Mucosa of rectum (tissue), 2 donors: ENCODE measurements at regions not wholly inside any gene's neighbourhood (a gene's known extent, or its start where the extent isn't known, plus 50 kb on each side); places are given as distances from the start of the nearest gene placed in this dataset.
"Not testable (repeated sequence)": the region's sequence is repeated elsewhere in the genome, so short reads cannot be mapped to it uniquely, and the experiment has no call there.

Experiments used
- H3K27ac ChIP-seq, 2 donors: one replicate each; pipeline ENCODE4 v1.7.0; 2013; ENCODE audit warnings: inconsistent platforms in 2 of 2, low read depth in 2 of 2, low read length in 2 of 2
- H3K27me3 ChIP-seq, 2 donors: one replicate each; pipeline ENCODE4 v1.7.0; 2013; ENCODE audit warnings: low read length in 2 of 2; ENCODE audit not compliant: control insufficient read depth in 2 of 2, insufficient read depth in 2 of 2
- H3K36me3 ChIP-seq, 2 donors: one replicate each; pipeline ENCODE4 v1.7.0; 2013; ENCODE audit warnings: low read length in 2 of 2; ENCODE audit not compliant: control insufficient read depth in 2 of 2, insufficient read depth in 2 of 2
- H3K4me1 ChIP-seq, 2 donors: one replicate each; pipeline ENCODE4 v1.7.0; 2013; ENCODE audit warnings: low read length in 2 of 2, mild to moderate bottlenecking in 1 of 2; ENCODE audit not compliant: control insufficient read depth in 2 of 2, insufficient read depth in 2 of 2
- H3K4me3 ChIP-seq, 2 donors: one replicate each; pipeline ENCODE4 v1.7.0; 2013; ENCODE audit warnings: low read length in 2 of 2
- H3K9ac ChIP-seq, 2 donors: one replicate each; pipeline ENCODE4 v1.7.0; 2013; ENCODE audit warnings: low read length in 2 of 2, low read depth in 1 of 2, mild to moderate bottlenecking in 1 of 2
- H3K9me3 ChIP-seq, 2 donors: one replicate each; pipeline ENCODE4 v1.7.0; 2013; ENCODE audit warnings: low read length in 2 of 2; ENCODE audit not compliant: control insufficient read depth in 2 of 2
- donor health status: healthy.
- donor health status: Normal muscosa, but diverticular disease.

DNA sequence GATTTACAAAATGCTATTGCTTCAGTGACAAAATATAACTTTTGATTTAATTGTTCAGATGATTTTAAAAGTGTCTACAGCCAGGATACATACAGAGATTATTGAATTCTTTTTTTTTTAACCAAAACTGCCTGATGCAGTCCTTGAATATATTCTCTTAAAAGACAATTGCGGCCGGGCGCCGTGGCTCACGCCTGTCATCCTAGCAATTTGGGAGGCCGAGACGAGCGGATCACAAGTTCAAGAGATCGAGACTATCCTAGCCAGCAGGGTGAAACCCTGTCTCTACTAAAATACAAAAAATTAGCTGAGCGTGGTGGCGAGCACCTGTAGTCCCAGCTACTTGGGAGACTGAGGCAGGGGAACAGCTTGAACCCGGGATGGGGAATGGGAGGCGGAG is 497.0 kb upstream of the FSIP2 start:
- Histone ChIP-seq H3K27me3 (no peaks in the 10 kb centered on the region), H3K27ac (no peak overlapping the region), H3K4me3 (no peak overlapping the region), H3K36me3 (no peaks in the 10 kb centered on the region), H3K9me3 (no peaks in the 10 kb centered on the region), H3K4me1 (no peaks in the 10 kb centered on the region), H3K9ac (no peak overlapping the region)

DNA sequence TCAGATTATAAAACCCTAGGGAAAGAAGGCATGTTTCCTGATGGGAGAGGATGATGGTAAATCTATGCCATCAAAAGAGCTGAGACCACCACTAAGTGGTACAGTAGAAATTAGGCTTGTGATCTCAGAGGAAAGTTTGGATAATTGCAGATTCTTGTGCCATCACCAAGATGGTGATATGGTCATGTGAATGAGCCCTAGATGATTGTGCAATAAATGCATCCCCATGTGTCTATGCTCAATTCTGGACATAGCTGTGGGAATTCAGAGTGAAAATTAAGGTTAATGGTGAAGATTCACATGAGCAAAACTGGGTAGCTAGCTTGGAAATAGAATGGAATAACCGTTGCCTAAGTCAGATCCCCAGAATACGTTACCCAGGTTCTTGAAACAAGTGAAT is 496.1 kb upstream of the FSIP2 start:
- H3K9ac ChIP-seq = no peak overlapping the region
- no peak overlapping the region for H3K4me3 ChIP-seq
- H3K27ac ChIP-seq = no peak overlapping the region
- H3K9me3 ChIP-seq = no peaks in the 10 kb centered on the region
- H3K4me1 ChIP-seq = no peaks in the 10 kb centered on the region
- H3K36me3 ChIP-seq = no peaks in the 10 kb centered on the region
- no peaks in the 10 kb centered on the region for H3K27me3 ChIP-seq

DNA sequence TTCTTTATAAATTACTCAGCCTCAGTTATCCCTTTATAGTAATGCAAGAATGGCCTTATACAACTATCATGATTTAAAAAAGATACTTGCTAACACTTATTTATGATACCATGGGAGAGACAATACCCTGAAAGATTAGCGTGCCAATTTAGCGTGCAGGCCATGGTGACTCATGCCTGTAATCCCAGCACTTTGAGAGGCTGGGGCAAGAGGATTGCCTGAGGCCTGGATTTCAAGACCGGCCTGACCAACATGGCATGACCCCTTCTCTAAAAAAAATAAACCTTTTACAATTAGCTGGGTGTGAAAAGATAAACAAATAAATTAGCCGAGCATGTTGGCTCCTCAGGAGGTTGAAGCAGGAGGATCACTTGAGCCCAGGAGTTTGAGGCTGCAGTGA is 493.4 kb upstream of the FSIP2 start:
- Histone ChIP-seq H3K4me3 (no peak overlapping the region), H3K9ac (no peak overlapping the region), H3K27ac (no peak overlapping the region), H3K4me1 (no peaks in the 10 kb centered on the region), H3K9me3 (no peaks in the 10 kb centered on the region), H3K27me3 (no peaks in the 10 kb centered on the region), H3K36me3 (no peaks in the 10 kb centered on the region)

DNA sequence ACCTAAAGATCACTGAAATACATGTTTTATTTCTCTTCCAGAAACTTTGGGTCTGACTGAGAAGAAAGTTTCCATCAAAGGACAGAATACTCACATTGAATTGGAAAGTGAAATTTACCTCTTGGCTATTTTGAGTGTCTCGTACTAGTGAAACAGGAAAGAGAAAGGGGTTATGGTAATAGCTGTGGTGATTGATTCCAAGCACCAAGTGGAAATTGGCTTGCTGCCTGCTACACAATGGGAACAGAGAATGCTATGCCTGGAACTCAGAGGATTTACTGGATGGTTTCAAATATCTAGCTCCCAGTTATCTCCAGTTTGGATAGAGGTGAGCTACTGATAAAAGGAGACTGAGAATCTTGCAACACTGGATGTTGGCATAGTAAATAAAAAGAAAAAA is 492.8 kb upstream of the FSIP2 start:
- Histone ChIP-seq H3K27me3 (no peaks in the 10 kb centered on the region), H3K4me1 (no peaks in the 10 kb centered on the region), H3K36me3 (no peaks in the 10 kb centered on the region), H3K9ac (no peak overlapping the region), H3K4me3 (no peak overlapping the region), H3K27ac (no peak overlapping the region), H3K9me3 (no peaks in the 10 kb centered on the region)

DNA sequence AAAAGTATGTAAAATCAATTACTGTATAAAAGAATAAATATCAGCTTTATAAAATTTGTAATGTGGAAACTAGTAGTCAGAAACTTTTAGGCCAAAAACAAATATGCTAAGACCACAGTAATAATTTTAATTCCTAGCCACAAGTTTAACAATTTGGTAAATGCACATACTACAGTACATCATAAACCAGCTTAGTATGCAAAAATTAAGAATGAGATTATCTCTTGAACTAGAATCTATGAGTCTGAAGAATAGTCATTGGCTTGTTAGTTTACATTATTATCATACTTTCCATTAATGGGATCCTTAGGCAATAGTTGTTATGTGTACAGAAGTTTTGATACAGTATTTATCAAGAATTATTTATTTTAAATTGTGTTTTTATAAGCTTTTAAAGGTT is 491.9 kb upstream of the FSIP2 start:
- Histone ChIP-seq H3K9me3 (no peaks in the 10 kb centered on the region), H3K4me1 (no peaks in the 10 kb centered on the region), H3K9ac (no peak overlapping the region), H3K27me3 (no peaks in the 10 kb centered on the region), H3K27ac (no peak overlapping the region), H3K4me3 (no peak overlapping the region), H3K36me3 (no peaks in the 10 kb centered on the region)

DNA sequence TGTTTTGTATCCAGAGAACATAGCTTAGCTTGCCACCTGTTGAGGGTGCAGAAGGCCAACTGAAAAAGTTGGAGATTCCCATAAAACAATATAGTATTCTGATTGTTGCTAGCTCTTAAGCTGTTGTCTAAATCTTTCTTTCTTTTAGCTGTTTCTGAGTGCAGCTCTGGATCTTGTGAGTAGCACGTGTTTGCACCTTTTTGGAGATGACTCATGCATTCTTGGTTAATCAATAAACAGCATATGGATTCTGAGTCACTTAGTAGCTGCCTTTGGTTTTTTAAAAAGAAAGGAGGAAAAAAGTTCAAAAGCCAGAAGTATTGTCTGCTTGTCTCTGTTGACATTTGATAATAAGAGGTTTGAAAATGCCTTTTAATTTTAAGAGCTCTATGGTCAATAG is 483.0 kb upstream of the FSIP2 start:
- Histone ChIP-seq H3K27me3 (no peaks in the 10 kb centered on the region), H3K4me3 (no peak overlapping the region), H3K27ac (no peak overlapping the region), H3K9ac (no peak overlapping the region), H3K36me3 (no peaks in the 10 kb centered on the region), H3K9me3 (no peaks in the 10 kb centered on the region), H3K4me1 (no peaks in the 10 kb centered on the region)

DNA sequence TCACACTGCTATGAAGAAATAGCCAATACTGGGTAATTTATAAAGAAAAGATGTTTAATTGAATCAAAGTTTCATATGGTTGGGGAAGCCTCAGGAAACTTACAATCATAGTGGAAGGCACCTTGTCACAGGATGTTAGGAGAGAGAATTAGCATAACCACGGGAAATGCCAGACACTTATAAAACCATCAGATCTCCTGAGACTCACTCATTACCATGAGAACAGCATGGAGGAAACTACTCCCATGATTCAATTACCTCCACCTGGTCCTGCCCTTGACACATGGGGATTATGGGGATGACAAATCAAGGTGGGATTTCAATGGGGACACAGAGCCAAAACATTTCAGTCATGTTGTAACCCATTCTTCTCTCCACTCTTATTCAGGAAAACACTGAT is 472.9 kb upstream of the FSIP2 start:
- Histone ChIP-seq H3K27ac (no peak overlapping the region), H3K9me3 (no peaks in the 10 kb centered on the region), H3K4me3 (no peak overlapping the region), H3K4me1 (no peaks in the 10 kb centered on the region), H3K36me3 (no peaks in the 10 kb centered on the region), H3K9ac (no peak overlapping the region), H3K27me3 (no peaks in the 10 kb centered on the region)

DNA sequence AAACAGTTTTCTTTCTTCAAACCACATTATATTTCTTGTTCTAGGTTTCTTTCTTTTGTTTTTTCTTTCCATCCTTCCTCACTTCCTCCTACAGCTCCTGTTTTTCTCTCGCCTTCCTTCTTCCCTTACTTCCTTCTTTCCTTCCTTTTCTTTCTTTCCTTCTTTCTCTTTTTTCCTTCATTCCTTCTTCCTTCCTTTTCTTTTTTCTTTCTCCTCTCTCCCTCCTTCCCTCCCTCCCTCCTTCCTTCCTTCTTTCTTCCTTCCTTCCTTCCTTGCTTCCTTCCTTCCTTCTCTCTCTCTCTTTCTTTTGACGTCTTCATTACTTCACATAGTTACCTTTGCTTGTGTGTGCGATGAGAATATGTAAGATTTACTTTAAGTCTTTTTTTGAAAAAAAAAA is 470.0 kb upstream of the FSIP2 start:
- Histone ChIP-seq H3K4me1 (no peaks in the 10 kb centered on the region), H3K9me3 (no peaks in the 10 kb centered on the region), H3K9ac (no peak overlapping the region), H3K4me3 (no peak overlapping the region), H3K27ac (no peak overlapping the region), H3K36me3 (no peaks in the 10 kb centered on the region), H3K27me3 (no peaks in the 10 kb centered on the region)

DNA sequence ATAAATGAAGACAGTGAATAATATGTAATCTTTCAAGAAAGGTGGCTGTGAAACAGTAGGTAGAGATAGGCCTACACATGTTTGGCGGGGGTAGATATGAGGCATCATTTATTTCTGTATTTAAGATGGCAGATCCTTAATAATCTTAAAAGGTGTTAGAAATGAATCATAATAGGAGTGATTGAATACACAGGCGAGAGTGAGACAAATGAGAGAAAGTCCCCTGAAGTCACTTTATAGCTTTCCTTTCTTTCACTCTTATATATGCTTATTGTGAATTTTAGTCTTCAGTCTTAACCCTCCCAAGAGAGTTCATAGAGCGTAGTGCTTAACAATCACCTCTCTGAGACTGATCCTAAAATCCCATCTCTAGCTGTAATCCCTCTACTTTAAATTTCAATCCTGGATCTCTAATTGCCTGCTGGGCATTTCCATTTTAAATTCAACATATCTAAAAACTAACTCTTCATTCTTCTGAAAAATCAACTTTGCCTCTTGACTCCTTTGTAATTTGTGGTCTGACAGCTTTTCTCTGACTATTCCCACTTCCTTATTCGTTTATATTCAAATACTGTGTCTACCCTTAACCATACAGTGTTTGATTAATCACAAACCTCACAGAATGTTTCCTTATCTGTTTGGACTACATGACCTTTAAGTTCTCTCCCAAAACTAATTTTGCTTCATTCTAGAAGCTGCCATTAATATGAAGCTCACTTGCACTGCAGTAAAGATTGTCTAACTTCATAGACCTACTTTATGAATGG is 463.7 kb upstream of the FSIP2 start:
- Histone ChIP-seq H3K36me3 (no peaks in the 10 kb centered on the region), H3K9me3 (no peaks in the 10 kb centered on the region)

DNA sequence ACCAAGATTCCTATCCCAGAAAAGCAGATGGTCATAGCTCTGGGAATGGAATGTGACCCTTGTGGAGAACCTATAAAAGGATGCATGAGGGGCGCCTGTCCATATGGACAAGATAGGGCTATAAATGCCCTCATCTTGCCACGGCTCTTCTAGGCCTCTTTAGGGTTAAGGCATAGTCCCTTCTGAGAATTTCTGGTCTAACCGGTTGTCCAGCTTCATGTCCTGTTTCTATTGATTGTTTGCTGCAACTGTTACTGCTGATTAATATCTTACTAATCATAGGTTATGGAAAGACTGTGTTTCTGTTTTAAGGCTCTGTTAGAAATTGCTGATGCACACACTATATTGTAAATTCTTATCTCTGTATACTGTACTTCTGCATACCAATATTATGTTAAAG is 462.6 kb upstream of the FSIP2 start:
- not testable (repeated sequence) for H3K4me3 ChIP-seq, H3K9me3 ChIP-seq, H3K9ac ChIP-seq

More for the DNA sequence above, 463.7 kb upstream of the FSIP2 start:
- no peak overlapping the region for H3K9ac ChIP-seq
- H3K4me1 ChIP-seq = no peaks in the 10 kb centered on the region
- H3K4me3 ChIP-seq = no peak overlapping the region
- no peaks in the 10 kb centered on the region for H3K27me3 ChIP-seq
- no peak overlapping the region for H3K27ac ChIP-seq

DNA sequence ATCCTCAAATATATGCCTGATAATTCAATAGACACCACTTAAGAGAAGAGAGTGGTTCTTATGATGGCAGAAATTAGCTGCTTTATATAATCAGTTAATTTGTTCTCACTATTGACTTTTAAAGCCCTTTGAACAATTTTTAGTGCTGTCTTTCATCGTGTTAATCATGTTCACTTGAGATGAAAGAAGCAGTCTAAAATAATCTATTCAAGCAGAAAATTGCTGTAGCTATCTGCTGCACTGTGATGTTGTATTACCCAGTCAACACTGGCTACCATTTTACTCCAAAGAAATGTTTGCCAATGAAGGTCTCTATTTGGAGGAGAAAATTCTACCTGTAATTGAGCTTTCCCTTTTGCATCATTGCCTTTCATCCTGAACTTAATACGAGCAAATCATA is 459.8 kb upstream of the FSIP2 start:
- Histone ChIP-seq H3K36me3 (no peaks in the 10 kb centered on the region), H3K4me3 (no peak overlapping the region), H3K27ac (no peak overlapping the region), H3K27me3 (no peaks in the 10 kb centered on the region), H3K4me1 (no peaks in the 10 kb centered on the region), H3K9ac (no peak overlapping the region), H3K9me3 (no peaks in the 10 kb centered on the region)

More for the DNA sequence above, 462.6 kb upstream of the FSIP2 start:
- not testable (repeated sequence) for H3K4me1 ChIP-seq, H3K27ac ChIP-seq, H3K27me3 ChIP-seq, H3K36me3 ChIP-seq
